PC-3 (cell line): ENCODE measurements at regions not wholly inside any gene's neighbourhood (a gene's known extent, or its start where the extent isn't known, plus 50 kb on each side); places are given as distances from the start of the nearest gene placed in this dataset.

Source experiments
- EZH2 ChIP-seq: fragments of 300-600 bp; sonication (generic); IDR thresholded peaks from one replicate; pipeline ENCODE4 v1.6.1; 2017; ENCODE audit warnings: antibody characterized with exemption, mild to moderate bottlenecking, low read length; ENCODE audit not compliant: unreplicated experiment
- TF ChIP-seq, protein P1 (sequence below): fragments of 300-600 bp; sonication (generic); conservative IDR thresholded peaks from 2 replicates; pipeline ENCODE4 v1.5.1; 2017; ENCODE audit warnings: antibody characterized with exemption, low read depth, mild to moderate bottlenecking, low read length

DNA sequence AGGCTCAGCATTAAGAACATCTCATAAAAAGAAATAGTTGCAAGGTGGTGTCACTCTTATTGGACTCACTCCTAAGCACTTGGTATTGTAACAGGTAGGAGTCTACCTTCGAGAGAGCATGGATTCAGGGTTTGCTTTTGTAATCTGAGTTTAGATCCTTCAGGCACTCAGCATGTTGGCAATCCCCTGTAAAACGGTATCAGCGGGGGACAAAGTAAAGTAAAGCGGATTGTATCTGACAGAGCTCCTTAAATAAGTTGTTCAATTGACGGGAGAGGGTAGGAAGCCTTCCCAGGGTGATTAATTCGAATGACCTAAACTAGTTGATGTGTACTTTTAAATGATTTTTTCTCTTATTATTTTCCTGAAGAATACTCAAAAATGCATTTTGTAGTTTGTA lies 869.8 kb upstream of the EPHA7 start:
- TF ChIP-seq, protein P1, sequence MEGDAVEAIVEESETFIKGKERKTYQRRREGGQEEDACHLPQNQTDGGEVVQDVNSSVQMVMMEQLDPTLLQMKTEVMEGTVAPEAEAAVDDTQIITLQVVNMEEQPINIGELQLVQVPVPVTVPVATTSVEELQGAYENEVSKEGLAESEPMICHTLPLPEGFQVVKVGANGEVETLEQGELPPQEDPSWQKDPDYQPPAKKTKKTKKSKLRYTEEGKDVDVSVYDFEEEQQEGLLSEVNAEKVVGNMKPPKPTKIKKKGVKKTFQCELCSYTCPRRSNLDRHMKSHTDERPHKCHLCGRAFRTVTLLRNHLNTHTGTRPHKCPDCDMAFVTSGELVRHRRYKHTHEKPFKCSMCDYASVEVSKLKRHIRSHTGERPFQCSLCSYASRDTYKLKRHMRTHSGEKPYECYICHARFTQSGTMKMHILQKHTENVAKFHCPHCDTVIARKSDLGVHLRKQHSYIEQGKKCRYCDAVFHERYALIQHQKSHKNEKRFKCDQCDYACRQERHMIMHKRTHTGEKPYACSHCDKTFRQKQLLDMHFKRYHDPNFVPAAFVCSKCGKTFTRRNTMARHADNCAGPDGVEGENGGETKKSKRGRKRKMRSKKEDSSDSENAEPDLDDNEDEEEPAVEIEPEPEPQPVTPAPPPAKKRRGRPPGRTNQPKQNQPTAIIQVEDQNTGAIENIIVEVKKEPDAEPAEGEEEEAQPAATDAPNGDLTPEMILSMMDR, result no peak
- no peak for TF ChIP-seq EZH2
